OCI-LY1 (cell line): ENCODE measurements at regions not wholly inside any gene's neighbourhood (a gene's known extent, or its start where the extent isn't known, plus 50 kb on each side); places are given as distances from the start of the nearest gene placed in this dataset.
A peak's percentile ranks its signal among the peaks of the same experiment; 100 is the strongest.

Experiments used
- H2AFZ ChIP-seq: fragments of 200-600 bp; sonication (generic), shearing (Covaris generic); 2 replicates; pipeline ENCODE4 v1.6.0; 2014; ENCODE audit warnings: antibody characterized with exemption, mild to moderate bottlenecking, low read length
- H3F3A ChIP-seq: fragments of 200-600 bp; sonication (generic), shearing (Covaris generic); 2 replicates; pipeline ENCODE4 v1.6.0; 2014; ENCODE audit warnings: mild to moderate bottlenecking, antibody characterized with exemption, low read length, moderate library complexity; ENCODE audit not compliant: insufficient read depth
- H3K27ac ChIP-seq: fragments of 200-600 bp; sonication (generic); 2 replicates; pipeline ENCODE4 v1.5.1; 2014; ENCODE audit warnings: low read length, mixed run types, mild to moderate bottlenecking, low read depth; ENCODE audit not compliant: poor library complexity, severe bottlenecking
- H3K27me3 ChIP-seq: fragments of 200-600 bp; sonication (generic); 2 replicates; pipeline ENCODE4 v1.6.0; 2014; ENCODE audit warnings: antibody characterized with exemption, mild to moderate bottlenecking, low read length, moderate library complexity; ENCODE audit not compliant: insufficient read depth
- H3K36me3 ChIP-seq: fragments of 200-600 bp; sonication (generic); 2 replicates; pipeline ENCODE4 v1.6.1; 2014; ENCODE audit warnings: mild to moderate bottlenecking, antibody characterized with exemption, low read length, moderate library complexity, mixed read lengths; ENCODE audit not compliant: insufficient read depth
- H3K4me1 ChIP-seq: fragments of 200-600 bp; sonication (generic); 2 replicates; pipeline ENCODE4 v1.5.1; 2014; ENCODE audit warnings: mild to moderate bottlenecking, low read length, moderate library complexity; ENCODE audit not compliant: insufficient read depth, severe bottlenecking
- H3K4me2 ChIP-seq: fragments of 200-600 bp; sonication (generic), shearing (Covaris generic); 2 replicates; pipeline ENCODE4 v1.6.1; 2014; ENCODE audit warnings: low read length
- H3K4me3 ChIP-seq: fragments of 200-600 bp; sonication (generic); 2 replicates; pipeline ENCODE4 v1.5.1; 2014; ENCODE audit warnings: low read length, low read depth, mild to moderate bottlenecking, mixed read lengths; ENCODE audit not compliant: poor library complexity, severe bottlenecking
- H3K79me2 ChIP-seq: fragments of 200-600 bp; shearing (Covaris generic); 2 replicates; pipeline ENCODE4 v1.6.1; 2016; ENCODE audit warnings: mixed run types, low read length, mixed read lengths; ENCODE audit not compliant: insufficient read depth
- H3K9ac ChIP-seq: fragments of 200-600 bp; sonication (generic), shearing (Covaris generic); 2 replicates; pipeline ENCODE4 v1.6.1; 2014; ENCODE audit warnings: mild to moderate bottlenecking, low read length, mixed read lengths
- H3K9me2 ChIP-seq: fragments of 200-600 bp; sonication (generic), shearing (Covaris generic); 2 replicates; pipeline ENCODE4 v1.6.1; 2014; ENCODE audit warnings: low read depth, mild to moderate bottlenecking, low read length, mixed read lengths
- H3K9me3 ChIP-seq: fragments of 200-600 bp; shearing (Covaris generic); 2 replicates; pipeline ENCODE4 v1.6.1; 2014; ENCODE audit warnings: low read length, mixed read lengths
- H4K20me1 ChIP-seq: fragments of 200-600 bp; sonication (generic), shearing (Covaris generic); 2 replicates; pipeline ENCODE4 v1.6.0; 2016; ENCODE audit warnings: mild to moderate bottlenecking, low read length; ENCODE audit not compliant: insufficient read depth
- CTCF ChIP-seq: fragments of 200-600 bp; sonication (generic), shearing (Covaris generic); IDR thresholded peaks from 2 replicates; pipeline ENCODE4 v1.5.1; 2017; ENCODE audit warnings: mild to moderate bottlenecking, antibody characterized with exemption, low read length, moderate library complexity, mixed read lengths
- EZH2 ChIP-seq: fragments of 200-600 bp; sonication (generic), shearing (Covaris generic); IDR thresholded peaks from 2 replicates; pipeline ENCODE4 v1.8.0; 2017; ENCODE audit warnings: borderline replicate concordance, mixed run types, mild to moderate bottlenecking, antibody characterized with exemption, low read length, moderate library complexity, mixed read lengths

GRCh38 chr2:188091220-188091619 lies 200.5 kb upstream of the GULP1 start:
- no peak for TF ChIP-seq CTCF
- TF ChIP-seq EZH2, result no peak
- Histone ChIP-seq H3K4me2 (no peak overlapping the region), H3K36me3 (no peaks in the 10 kb centered on the region), H3K27me3 (no peaks in the 10 kb centered on the region), H3K9ac (no peak overlapping the region), H3K79me2 (no peaks in the 10 kb centered on the region), H3K4me3 (no peak overlapping the region), H2AFZ (no peak overlapping the region), H3F3A (no peaks in the 10 kb centered on the region), H3K4me1 (no peaks in the 10 kb centered on the region), H3K27ac (no peak overlapping the region), H3K9me3 (no peaks in the 10 kb centered on the region; the same call in 1 of the 2 replicates), H4K20me1 (no peaks in the 10 kb centered on the region), H3K9me2 (no peaks in the 10 kb centered on the region)

GRCh38 chr2:188092734-188093133 lies 198.9 kb upstream of the GULP1 start:
- no peaks in the 10 kb centered on the region for H4K20me1 ChIP-seq
- H3K4me3 ChIP-seq, result no peak overlapping the region
- H3K9me2 ChIP-seq, result no peaks in the 10 kb centered on the region
- no peaks in the 10 kb centered on the region for H3F3A ChIP-seq
- H3K4me1 ChIP-seq, result peaks cover 12% of the 10 kb centered on the region
- no peak overlapping the region for H3K9ac ChIP-seq
- H3K27me3 ChIP-seq, result no peaks in the 10 kb centered on the region
- H3K36me3 ChIP-seq, result no peaks in the 10 kb centered on the region
- H3K4me2 ChIP-seq, result no peak overlapping the region
- no peaks in the 10 kb centered on the region; the same call in 1 of the 2 replicates for H3K9me3 ChIP-seq
- no peak overlapping the region for H3K27ac ChIP-seq
- H2AFZ ChIP-seq, result no peak overlapping the region
- TF ChIP-seq CTCF, result no peak
- no peak for TF ChIP-seq EZH2
- H3K79me2 ChIP-seq, result no peaks in the 10 kb centered on the region

- H3F3A ChIP-seq, result no peaks in the 10 kb centered on the region
- H3K4me2 ChIP-seq, result peak overlapping the region; percentile 7; the same call in 1 of the 2 replicates
- H3K9ac ChIP-seq, result no peak overlapping the region
- H3K4me1 ChIP-seq, result peaks cover 12% of the 10 kb centered on the region
- no peak overlapping the region for H3K27ac ChIP-seq
- no peak overlapping the region for H3K4me3 ChIP-seq
- H3K9me2 ChIP-seq, result no peaks in the 10 kb centered on the region
- H3K27me3 ChIP-seq, result no peaks in the 10 kb centered on the region
- no peaks in the 10 kb centered on the region; the same call in 1 of the 2 replicates for H3K9me3 ChIP-seq
- TF ChIP-seq CTCF (no peak), EZH2 (no peak)
- H4K20me1 ChIP-seq, result no peaks in the 10 kb centered on the region
- H2AFZ ChIP-seq, result no peak overlapping the region
- no peaks in the 10 kb centered on the region for H3K36me3 ChIP-seq
- H3K79me2 ChIP-seq, result no peaks in the 10 kb centered on the region
Measured at GRCh38 chr2:188096910-188097309, 194.8 kb upstream of the GULP1 start.
